ENCODE measurements at regions not wholly inside any gene's neighbourhood (a gene's known extent, or its start where the extent isn't known, plus 50 kb on each side); places are given as distances from the start of the nearest gene placed in this dataset.

DNA sequence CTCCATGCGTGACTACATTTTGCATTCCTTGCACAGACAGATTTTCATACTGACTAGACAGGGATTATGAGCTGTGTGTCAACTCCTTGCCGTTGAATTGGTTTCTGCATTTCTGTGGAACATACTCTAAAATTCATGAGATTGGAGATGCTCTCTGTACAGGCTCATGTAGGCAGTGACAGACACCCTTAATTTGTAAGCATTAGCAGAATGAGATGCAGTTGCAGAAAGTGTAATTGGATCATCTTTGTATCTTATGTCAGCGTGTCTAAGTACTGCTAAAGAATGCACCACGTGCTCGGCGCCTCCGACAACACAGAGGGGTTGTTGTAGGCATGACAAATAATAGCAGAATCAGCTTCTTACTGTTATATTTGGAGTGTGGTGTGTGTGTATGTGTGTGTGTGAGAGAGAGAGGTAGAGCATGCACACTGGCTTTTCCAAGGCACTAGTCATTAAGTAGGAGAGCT lies 212.4 kb downstream of the CMPK2 start:
- DNase-seq (ENCODE audit: low read depth) = no peak
- H3K4me3 ChIP-seq (ENCODE audit: low read length) = no peak overlapping the region
- TF ChIP-seq, protein P1, sequence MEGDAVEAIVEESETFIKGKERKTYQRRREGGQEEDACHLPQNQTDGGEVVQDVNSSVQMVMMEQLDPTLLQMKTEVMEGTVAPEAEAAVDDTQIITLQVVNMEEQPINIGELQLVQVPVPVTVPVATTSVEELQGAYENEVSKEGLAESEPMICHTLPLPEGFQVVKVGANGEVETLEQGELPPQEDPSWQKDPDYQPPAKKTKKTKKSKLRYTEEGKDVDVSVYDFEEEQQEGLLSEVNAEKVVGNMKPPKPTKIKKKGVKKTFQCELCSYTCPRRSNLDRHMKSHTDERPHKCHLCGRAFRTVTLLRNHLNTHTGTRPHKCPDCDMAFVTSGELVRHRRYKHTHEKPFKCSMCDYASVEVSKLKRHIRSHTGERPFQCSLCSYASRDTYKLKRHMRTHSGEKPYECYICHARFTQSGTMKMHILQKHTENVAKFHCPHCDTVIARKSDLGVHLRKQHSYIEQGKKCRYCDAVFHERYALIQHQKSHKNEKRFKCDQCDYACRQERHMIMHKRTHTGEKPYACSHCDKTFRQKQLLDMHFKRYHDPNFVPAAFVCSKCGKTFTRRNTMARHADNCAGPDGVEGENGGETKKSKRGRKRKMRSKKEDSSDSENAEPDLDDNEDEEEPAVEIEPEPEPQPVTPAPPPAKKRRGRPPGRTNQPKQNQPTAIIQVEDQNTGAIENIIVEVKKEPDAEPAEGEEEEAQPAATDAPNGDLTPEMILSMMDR (IDR thresholded peaks at IDR 0.05; ENCODE audit: insufficient read depth, low read depth, low read length, missing control alignments) = no peak

DNA sequence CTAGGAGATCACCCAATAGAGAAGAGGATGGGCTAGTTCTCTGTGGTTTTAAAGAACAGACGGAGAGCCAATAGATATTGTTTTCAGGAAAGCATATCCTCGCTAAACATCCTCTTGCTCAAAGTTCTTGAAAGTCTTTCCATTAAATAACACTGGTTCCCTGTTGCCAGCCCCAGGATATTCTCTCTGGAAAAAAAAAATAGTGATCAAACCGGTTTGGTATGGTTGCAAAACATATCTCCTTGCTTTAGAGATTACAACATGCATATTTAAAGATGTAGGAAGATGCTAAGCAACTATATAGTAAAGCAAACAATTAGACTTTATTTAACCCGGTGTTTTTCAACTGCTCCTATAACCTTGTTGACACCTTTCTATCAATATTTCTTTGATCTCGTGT lies 211.4 kb downstream of the CMPK2 start:
- DNase-seq (ENCODE audit: low read depth) = peak; percentile 62
- TF ChIP-seq, protein P1 (IDR thresholded peaks at IDR 0.05; ENCODE audit: insufficient read depth, low read depth, low read length, missing control alignments) = no peak
- no peak overlapping the region for H3K4me3 ChIP-seq (ENCODE audit: low read length)

DNA sequence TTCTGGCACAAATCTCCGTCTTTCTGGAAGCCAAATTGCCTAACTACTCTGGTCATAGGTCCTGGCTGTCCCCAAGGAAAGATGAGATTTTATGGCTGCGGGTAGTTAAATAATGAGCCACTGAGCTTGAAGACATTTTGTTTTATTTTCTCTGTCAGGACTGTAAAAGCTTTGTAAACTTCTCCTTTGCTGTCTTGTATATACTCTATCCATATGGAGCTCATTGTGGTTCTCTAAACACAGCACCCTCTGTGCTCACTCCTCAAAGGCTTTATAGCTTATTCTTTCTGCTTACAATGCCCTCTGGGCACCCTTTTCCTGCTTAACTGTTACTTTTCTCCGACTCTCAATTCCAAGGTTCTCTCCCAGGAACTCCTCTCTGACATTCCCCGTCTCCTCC lies 209.1 kb downstream of the CMPK2 start:
- TF ChIP-seq, protein P1 (IDR thresholded peaks at IDR 0.05; ENCODE audit: insufficient read depth, low read depth, low read length, missing control alignments) = no peak

DNA sequence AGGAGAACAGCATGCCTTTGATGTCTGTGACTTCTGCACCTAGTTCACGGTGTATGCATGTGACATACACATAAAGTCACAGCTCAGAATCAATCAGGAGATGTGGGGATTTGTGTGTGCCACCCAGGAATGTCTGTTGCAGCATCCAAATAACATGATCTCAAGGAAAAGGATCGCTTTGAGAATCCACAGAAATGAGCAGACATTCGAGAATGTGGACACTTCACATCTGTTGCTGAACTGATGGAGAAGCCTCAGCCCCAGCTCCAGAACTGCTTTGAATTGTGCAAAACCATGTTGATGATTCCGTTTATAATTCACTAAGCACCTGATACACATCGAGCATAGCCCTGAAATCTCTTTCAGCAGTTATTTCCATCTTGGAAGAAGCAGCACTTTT lies 208.6 kb downstream of the CMPK2 start:
- no peak overlapping the region for H3K4me3 ChIP-seq (ENCODE audit: low read length)
- TF ChIP-seq, protein P1 (IDR thresholded peaks at IDR 0.05; ENCODE audit: insufficient read depth, low read depth, low read length, missing control alignments) = no peak
- no peak for DNase-seq (ENCODE audit: low read depth)

More for the DNA sequence above, 209.1 kb downstream of the CMPK2 start:
- DNase-seq (ENCODE audit: low read depth) = no peak
- no peak overlapping the region for H3K4me3 ChIP-seq (ENCODE audit: low read length)

DNA sequence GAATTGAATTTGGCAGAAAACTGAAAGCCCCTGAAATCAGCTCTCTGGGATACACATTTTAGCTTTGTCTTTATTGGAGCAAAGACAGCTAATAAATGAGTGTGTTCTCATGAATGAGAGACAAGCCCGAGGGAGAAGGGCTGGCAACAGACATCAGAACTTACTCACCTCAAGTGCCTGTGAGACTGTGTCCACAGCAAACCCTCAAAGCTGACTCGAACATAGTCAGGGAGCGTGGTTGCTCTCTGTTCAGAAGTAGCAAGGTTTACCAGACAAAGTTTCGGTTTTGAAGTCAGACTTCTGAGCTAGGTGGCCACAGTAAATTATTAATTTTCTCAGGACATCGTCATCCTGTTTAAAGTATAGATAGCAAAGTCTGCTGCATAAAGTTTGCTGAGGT lies 207.9 kb downstream of the CMPK2 start:
- H3K4me3 ChIP-seq (ENCODE audit: low read length) = no peak overlapping the region
- TF ChIP-seq, protein P1 (IDR thresholded peaks at IDR 0.05; ENCODE audit: insufficient read depth, low read depth, low read length, missing control alignments) = no peak
- DNase-seq (ENCODE audit: low read depth) = peak; percentile 1

DNA sequence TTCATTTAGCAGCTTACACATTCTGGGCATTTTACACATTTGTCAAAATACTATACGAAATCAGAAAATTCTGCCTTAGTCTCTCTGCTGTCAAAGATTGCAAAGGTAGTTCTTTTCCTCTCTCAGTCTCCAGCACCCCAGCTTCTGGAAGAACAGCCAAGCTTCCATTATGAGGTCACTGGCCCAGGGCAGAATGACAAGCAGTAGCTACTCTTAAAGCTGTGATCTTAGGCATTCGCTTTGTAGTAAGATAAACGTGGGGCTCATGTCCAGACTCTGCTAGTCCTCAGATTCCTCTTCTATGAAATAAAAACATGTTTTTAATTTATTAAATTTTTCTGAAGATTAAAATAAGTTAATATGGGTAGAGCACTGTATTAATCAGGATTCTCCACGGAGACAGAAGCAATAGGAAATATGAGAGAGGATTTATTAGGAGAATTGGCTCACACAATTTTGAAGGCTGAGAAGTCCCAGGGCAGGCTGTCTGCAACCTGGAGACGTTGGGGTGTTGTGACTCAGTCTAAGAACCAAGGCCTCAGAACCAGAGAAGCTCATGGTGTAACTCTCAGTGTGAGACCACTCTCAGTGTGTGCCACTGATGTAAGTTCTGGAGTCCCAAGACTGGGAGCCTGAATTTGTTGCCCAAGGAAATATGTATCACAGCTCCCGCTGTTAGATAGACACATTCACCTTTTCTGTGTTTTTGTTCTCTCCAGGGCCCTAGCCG lies 201.2 kb downstream of the CMPK2 start:
- DNase-seq (ENCODE audit: low read depth) = no peak
- H3K4me3 ChIP-seq (ENCODE audit: low read length) = no peak overlapping the region
- TF ChIP-seq, protein P1 (IDR thresholded peaks at IDR 0.05; ENCODE audit: insufficient read depth, low read depth, low read length, missing control alignments) = no peak
